Loucy (cell line): ENCODE measurements at regions not wholly inside any gene's neighbourhood (a gene's known extent, or its start where the extent isn't known, plus 50 kb on each side); places are given as distances from the start of the nearest gene placed in this dataset.

Experiments used
- H2AFZ ChIP-seq: fragments of 200-600 bp; sonication (generic); 2 replicates; pipeline ENCODE4 v1.6.0; 2016; ENCODE audit warnings: antibody characterized with exemption, mild to moderate bottlenecking, low read length, moderate library complexity
- H3F3A ChIP-seq: fragments of 200-600 bp; 2 replicates; pipeline ENCODE4 v1.6.0; 2016; ENCODE audit warnings: antibody characterized with exemption, low read depth, mild to moderate bottlenecking
- H3K27me3 ChIP-seq: fragments of 200-600 bp; sonication (generic); 2 replicates; pipeline ENCODE4 v1.6.1; 2014; ENCODE audit warnings: low read length, mild to moderate bottlenecking; ENCODE audit not compliant: insufficient read depth, poor library complexity, severe bottlenecking
- H3K36me3 ChIP-seq: fragments of 200-600 bp; sonication (generic); 2 replicates; pipeline ENCODE4 v1.6.1; 2016; ENCODE audit warnings: low read length; ENCODE audit not compliant: insufficient read depth
- H3K4me1 ChIP-seq: fragments of 200-600 bp; sonication (generic); 2 replicates; pipeline ENCODE4 v1.5.1; 2014; ENCODE audit warnings: low read length, mild to moderate bottlenecking; ENCODE audit not compliant: insufficient read depth, poor library complexity, severe bottlenecking
- H3K4me2 ChIP-seq: fragments of 200-600 bp; sonication (generic); 2 replicates; pipeline ENCODE4 v1.6.0; 2014; ENCODE audit warnings: antibody characterized with exemption, low read length, low read depth, mild to moderate bottlenecking; ENCODE audit not compliant: poor library complexity, severe bottlenecking
- H3K4me3 ChIP-seq: fragments of 200-600 bp; sonication (generic); 2 replicates; pipeline ENCODE4 v1.5.1; 2014; ENCODE audit warnings: low read length, mild to moderate bottlenecking, mixed read lengths; ENCODE audit not compliant: poor library complexity, severe bottlenecking
- H3K79me2 ChIP-seq: fragments of 200-600 bp; sonication (generic); 2 replicates; pipeline ENCODE4 v1.6.1; 2014; ENCODE audit warnings: low read length; ENCODE audit not compliant: insufficient read depth
- H3K9ac ChIP-seq: fragments of 200-600 bp; sonication (generic); 2 replicates; pipeline ENCODE4 v1.6.0; 2014; ENCODE audit warnings: mild to moderate bottlenecking, low read depth, low read length, moderate library complexity; ENCODE audit not compliant: poor library complexity, severe bottlenecking
- H3K9me2 ChIP-seq: fragments of 200-600 bp; sonication (generic); replicated peaks from 2 replicates; pipeline ENCODE4 v1.6.1; 2016; ENCODE audit warnings: low read depth, low read length, mixed read lengths
- H3K9me3 ChIP-seq: fragments of 200-600 bp; sonication (generic); 2 replicates; pipeline ENCODE4 v1.6.1; 2014; ENCODE audit warnings: mild to moderate bottlenecking, antibody characterized with exemption, low read length, low read depth; ENCODE audit not compliant: insufficient read depth
- H4K20me1 ChIP-seq: fragments of 200-600 bp; sonication (generic); 2 replicates; pipeline ENCODE4 v1.6.0; 2014; ENCODE audit warnings: antibody characterized with exemption, low read length, mild to moderate bottlenecking; ENCODE audit not compliant: insufficient read depth, poor library complexity, severe bottlenecking
- EZH2phosphoT487 ChIP-seq: fragments of 200-600 bp; IDR thresholded peaks from 2 replicates; pipeline ENCODE4 v1.6.1; 2018; ENCODE audit warnings: antibody characterized with exemption, mild to moderate bottlenecking, moderate library complexity, borderline replicate concordance
- TF ChIP-seq, protein P1 (sequence below): fragments of 200-600 bp; sonication (generic); conservative IDR thresholded peaks from 2 replicates; pipeline ENCODE4 v1.5.1; 2014; ENCODE audit warnings: mild to moderate bottlenecking, antibody characterized with exemption, low read length

DNA sequence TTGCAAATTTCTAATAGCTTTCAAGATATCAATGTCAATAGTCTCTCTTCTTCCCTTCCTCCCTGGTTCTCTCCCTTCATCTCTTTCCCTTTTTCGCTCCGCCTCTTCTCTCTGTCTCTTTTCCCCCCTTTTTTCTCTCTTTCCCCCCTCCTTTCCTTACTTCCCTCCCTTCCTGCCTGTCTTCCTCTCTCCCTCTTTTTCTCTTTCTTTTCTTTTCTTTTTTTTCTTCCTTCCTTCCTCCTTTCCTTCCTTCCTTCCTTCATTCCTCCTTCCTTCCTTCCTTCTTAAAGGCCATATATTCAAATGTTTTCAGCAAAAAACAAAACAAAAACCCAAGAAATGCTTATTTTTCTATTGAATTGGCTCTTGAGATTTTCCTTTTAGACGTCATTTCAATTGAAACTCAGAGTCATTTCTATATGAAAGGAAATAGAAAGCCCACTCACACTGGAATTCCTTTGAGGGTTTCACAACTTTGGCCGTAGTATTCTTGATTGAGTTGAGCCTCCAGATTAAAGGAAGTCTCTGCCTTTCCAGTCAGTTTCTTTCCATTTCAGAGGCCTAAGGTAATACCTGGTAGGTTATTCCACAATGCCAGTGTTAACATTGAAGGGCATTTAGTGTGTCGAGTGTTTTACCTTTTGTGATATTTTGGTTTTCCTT lies 551.5 kb downstream of the LMO4 start:
- TF ChIP-seq, protein P1, sequence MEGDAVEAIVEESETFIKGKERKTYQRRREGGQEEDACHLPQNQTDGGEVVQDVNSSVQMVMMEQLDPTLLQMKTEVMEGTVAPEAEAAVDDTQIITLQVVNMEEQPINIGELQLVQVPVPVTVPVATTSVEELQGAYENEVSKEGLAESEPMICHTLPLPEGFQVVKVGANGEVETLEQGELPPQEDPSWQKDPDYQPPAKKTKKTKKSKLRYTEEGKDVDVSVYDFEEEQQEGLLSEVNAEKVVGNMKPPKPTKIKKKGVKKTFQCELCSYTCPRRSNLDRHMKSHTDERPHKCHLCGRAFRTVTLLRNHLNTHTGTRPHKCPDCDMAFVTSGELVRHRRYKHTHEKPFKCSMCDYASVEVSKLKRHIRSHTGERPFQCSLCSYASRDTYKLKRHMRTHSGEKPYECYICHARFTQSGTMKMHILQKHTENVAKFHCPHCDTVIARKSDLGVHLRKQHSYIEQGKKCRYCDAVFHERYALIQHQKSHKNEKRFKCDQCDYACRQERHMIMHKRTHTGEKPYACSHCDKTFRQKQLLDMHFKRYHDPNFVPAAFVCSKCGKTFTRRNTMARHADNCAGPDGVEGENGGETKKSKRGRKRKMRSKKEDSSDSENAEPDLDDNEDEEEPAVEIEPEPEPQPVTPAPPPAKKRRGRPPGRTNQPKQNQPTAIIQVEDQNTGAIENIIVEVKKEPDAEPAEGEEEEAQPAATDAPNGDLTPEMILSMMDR, result no peak
- TF ChIP-seq EZH2phosphoT487, result no peak
- H3K9me2 ChIP-seq, result no peaks in the 10 kb centered on the region

DNA sequence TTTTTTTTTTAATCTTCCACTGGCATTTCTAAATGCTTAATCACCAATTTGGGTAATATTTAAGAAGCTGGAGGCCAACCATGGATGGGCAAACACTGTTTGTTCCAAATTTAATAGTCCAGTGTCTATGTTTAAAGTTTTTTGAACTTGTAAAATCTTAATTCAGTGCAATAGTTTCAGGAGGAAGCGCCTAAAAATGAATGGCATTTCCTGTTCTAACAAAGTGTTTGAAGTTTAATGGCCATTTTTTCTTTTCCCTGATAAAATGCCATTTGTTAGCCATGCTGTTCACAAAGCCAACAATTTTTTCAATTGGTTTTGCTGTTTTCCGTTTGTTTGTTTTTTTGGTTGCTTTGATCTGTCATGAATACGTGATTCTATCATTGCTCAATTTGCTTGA lies 552.1 kb downstream of the LMO4 start:
- Histone ChIP-seq H3K9me3 (no peaks in the 10 kb centered on the region), H3K4me2 (peak overlapping the region; percentile 35), H4K20me1 (no peaks in the 10 kb centered on the region), H3K79me2 (no peaks in the 10 kb centered on the region), H3K9ac (no peak overlapping the region), H3K27me3 (no peaks in the 10 kb centered on the region), H2AFZ (no peak overlapping the region), H3K4me1 (peaks cover 39% of the 10 kb centered on the region), H3K4me3 (no peak overlapping the region), H3F3A (peaks cover 2% of the 10 kb centered on the region; the same call in 1 of the 2 replicates), H3K36me3 (no peaks in the 10 kb centered on the region), H3K9me2 (no peaks in the 10 kb centered on the region)
- TF ChIP-seq, protein P1, result no peak
- TF ChIP-seq EZH2phosphoT487, result no peak

More for the DNA sequence above, 551.5 kb downstream of the LMO4 start:
- H4K20me1 ChIP-seq, result no peaks in the 10 kb centered on the region
- no peaks in the 10 kb centered on the region for H3K36me3 ChIP-seq
- H2AFZ ChIP-seq, result no peak overlapping the region
- no peak overlapping the region for H3K4me3 ChIP-seq
- H3F3A ChIP-seq, result peaks cover 2% of the 10 kb centered on the region; the same call in 1 of the 2 replicates
- peak overlapping the region; percentile 35 for H3K4me2 ChIP-seq
- H3K9ac ChIP-seq, result no peak overlapping the region
- peaks cover 39% of the 10 kb centered on the region for H3K4me1 ChIP-seq
- no peaks in the 10 kb centered on the region for H3K27me3 ChIP-seq
- no peaks in the 10 kb centered on the region for H3K79me2 ChIP-seq
- H3K9me3 ChIP-seq, result no peaks in the 10 kb centered on the region

DNA sequence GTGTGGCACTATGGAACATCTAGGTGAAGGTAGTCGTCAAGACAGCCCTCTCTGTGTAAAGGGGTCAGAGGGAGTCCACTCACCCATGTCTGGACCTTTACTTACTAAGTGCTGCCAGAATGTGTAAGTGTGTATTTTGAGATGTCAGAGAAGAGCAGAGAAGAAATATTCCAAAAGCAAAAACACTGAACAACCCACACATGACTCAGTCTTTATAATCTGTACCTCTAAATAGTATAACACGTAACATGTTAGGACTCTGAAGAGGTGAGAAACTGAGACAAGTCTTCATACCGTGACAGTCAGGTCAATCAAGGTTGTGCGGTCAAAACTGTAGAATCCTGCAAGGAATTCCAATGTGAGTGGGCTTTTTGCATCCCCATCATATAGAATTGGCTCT lies 555.2 kb downstream of the LMO4 start:
- no peak overlapping the region for H2AFZ ChIP-seq
- 0 out of 2 replicates have a peak, but pooled peaks cover 2% of the 10 kb centered on the region for H3F3A ChIP-seq
- peaks cover 53% of the 10 kb centered on the region for H3K4me1 ChIP-seq
- H3K4me3 ChIP-seq, result no peak overlapping the region
- no peaks in the 10 kb centered on the region for H3K79me2 ChIP-seq
- no peaks in the 10 kb centered on the region for H3K9me3 ChIP-seq
- no peak overlapping the region for H3K4me2 ChIP-seq
- H4K20me1 ChIP-seq, result no peaks in the 10 kb centered on the region
- H3K36me3 ChIP-seq, result no peaks in the 10 kb centered on the region
- H3K9ac ChIP-seq, result no peak overlapping the region
- H3K9me2 ChIP-seq, result no peaks in the 10 kb centered on the region
- no peaks in the 10 kb centered on the region for H3K27me3 ChIP-seq
- TF ChIP-seq, protein P1, result no peak
- TF ChIP-seq EZH2phosphoT487, result no peak
